Lower leg skin (tissue), 3 donors: ENCODE measurements at regions not wholly inside any gene's neighbourhood (a gene's known extent, or its start where the extent isn't known, plus 50 kb on each side); places are given as distances from the start of the nearest gene placed in this dataset.

Source experiments
- POLR2A ChIP-seq, 2 donors: fragments of 450-650 bp; IDR thresholded peaks; one replicate each; pipeline ENCODE4 v1.6.1; 2016 to 2017; ENCODE audit warnings: antibody characterized with exemption in 2 of 2, mild to moderate bottlenecking in 1 of 2, moderate library complexity in 1 of 2
- TF ChIP-seq, protein P1 (sequence below), 3 donors: fragments of 450-650 bp; IDR thresholded peaks; one replicate each; pipeline ENCODE4 v1.5.1; 2016; ENCODE audit warnings: antibody characterized with exemption in 3 of 3, mild to moderate bottlenecking in 3 of 3, moderate library complexity in 2 of 3

DNA sequence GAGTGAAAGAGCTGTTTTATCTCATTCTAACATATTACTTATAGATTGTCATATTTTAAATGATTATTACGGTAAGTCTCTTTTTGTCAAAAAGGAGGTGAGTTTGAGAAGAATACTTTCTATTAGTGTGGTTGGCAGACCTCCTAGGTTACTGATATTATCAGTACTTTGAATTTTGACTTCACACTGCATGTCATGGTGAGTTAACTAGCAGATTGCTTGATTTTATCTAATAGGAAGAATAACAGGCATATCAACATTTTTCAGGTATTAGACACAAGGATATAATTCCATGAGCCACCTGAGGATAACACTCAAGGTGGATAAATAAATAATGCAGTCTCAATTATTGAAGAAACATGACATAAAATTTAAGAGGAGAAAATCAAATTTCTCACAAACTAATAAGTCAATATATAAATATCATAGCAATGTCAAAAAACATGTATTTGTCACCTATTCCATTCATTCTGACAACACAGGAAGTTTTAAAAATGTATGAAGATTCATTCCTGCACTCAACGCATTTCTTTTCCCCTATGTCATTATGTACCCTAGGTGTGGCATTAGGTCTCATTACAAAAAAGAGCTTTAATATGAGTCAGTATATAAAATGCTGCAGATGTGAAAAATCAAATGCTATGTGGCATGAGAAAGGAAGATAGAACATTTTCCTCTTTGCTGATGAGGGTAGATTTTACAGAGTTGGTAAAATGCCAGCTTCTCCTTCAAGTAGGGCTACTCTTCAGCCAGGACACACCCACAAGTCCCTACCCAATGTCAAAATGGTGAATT lies 1621.6 kb downstream of the REEP3 start:
- TF ChIP-seq, protein P1, sequence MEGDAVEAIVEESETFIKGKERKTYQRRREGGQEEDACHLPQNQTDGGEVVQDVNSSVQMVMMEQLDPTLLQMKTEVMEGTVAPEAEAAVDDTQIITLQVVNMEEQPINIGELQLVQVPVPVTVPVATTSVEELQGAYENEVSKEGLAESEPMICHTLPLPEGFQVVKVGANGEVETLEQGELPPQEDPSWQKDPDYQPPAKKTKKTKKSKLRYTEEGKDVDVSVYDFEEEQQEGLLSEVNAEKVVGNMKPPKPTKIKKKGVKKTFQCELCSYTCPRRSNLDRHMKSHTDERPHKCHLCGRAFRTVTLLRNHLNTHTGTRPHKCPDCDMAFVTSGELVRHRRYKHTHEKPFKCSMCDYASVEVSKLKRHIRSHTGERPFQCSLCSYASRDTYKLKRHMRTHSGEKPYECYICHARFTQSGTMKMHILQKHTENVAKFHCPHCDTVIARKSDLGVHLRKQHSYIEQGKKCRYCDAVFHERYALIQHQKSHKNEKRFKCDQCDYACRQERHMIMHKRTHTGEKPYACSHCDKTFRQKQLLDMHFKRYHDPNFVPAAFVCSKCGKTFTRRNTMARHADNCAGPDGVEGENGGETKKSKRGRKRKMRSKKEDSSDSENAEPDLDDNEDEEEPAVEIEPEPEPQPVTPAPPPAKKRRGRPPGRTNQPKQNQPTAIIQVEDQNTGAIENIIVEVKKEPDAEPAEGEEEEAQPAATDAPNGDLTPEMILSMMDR (IDR thresholded peaks at IDR 0.05) = no peak
- no peak for TF ChIP-seq POLR2A (IDR thresholded peaks at IDR 0.05)
